ENCODE measurements at regions not wholly inside any gene's neighbourhood (a gene's known extent, or its start where the extent isn't known, plus 50 kb on each side); places are given as distances from the start of the nearest gene placed in this dataset.

GRCh38 chr16:73369851-73370250, 321.9 kb upstream of the ZFHX3 start:
- H4K20me1 ChIP-seq (ENCODE audit: control insufficient read depth, insufficient read depth), result no peaks in the 10 kb centered on the region
- ChIA-PET CTCF (no interaction called here), POLR2A (no interaction called here), SMC1A (ENCODE audit: uncharacterized antibody, unreplicated experiment) (no interaction called here), RAD21 (ENCODE audit: unreplicated experiment) (no interaction called here)
- no peak for TF ChIP-seq ZSCAN29 (IDR thresholded peaks at IDR 0.05)
- no peaks in the 10 kb centered on the region for H3K4me1 ChIP-seq (ENCODE audit: control insufficient read depth, insufficient read depth, low read length)
- no peaks in the 10 kb centered on the region; a peak in 1 of 4 replicates for H3K27me3 ChIP-seq (replicated peaks in 1 of 2; ENCODE audit: control insufficient read depth in 2 of 2, insufficient read depth in 2 of 2, low read length in 1 of 2)
- H3K4me2 ChIP-seq (ENCODE audit: control insufficient read depth, insufficient read depth), result no peak overlapping the region
- BruUV-seq (replicated peaks), result no TSS peak
- H3K9me3 ChIP-seq (replicated peaks; ENCODE audit: control insufficient read depth, insufficient read depth, low read length), result no peaks in the 10 kb centered on the region
- FAIRE-seq (no peak), DNase-seq (ENCODE audit: low read depth, low spot score) (no peak), ATAC-seq (no peak)
- no peak overlapping the region for H3K27ac ChIP-seq (ENCODE audit: control insufficient read depth, insufficient read depth)
- no peaks in the 10 kb centered on the region for H3K79me2 ChIP-seq (ENCODE audit: control insufficient read depth, insufficient read depth, low read length)
- no peaks in the 10 kb centered on the region for H3K36me3 ChIP-seq (ENCODE audit: control insufficient read depth in 2 of 2, insufficient read depth in 2 of 2, low read length in 1 of 2)
- 31% methylated on average over 3 of the region's 3 CpGs for whole genome bisulfite sequencing (ENCODE audit: insufficient coverage, insufficient replicate concordance, low lambda C conversion rate, missing lambda C conversion rate)
- H3K9ac ChIP-seq (ENCODE audit: control insufficient read depth, insufficient read depth, low read length), result no peak overlapping the region
- intact Hi-C loops (cut with micrococcal nuclease; ENCODE audit: unreplicated experiment) (no loop called here), in situ Hi-C loops (cut with MboI) (no loop called here)
- H2AFZ ChIP-seq (ENCODE audit: control insufficient read depth, low read depth, low read length), result no peak overlapping the region
- H3K4me3 ChIP-seq, result no peak overlapping the region

GRCh38 chr16:73368715-73369114, 320.8 kb upstream of the ZFHX3 start:
- intact Hi-C loops (cut with micrococcal nuclease; ENCODE audit: unreplicated experiment), result no loop called here
- no peak for TF ChIP-seq PBX3 (IDR thresholded peaks at IDR 0.05; ENCODE audit: insufficient replicate concordance, low read depth, low read length)
- DNase-seq (ENCODE audit: low read depth, low spot score), result no peak
- no peak overlapping the region for H2AFZ ChIP-seq (ENCODE audit: control insufficient read depth, low read depth, low read length)
- no peak overlapping the region for H3K9ac ChIP-seq (ENCODE audit: control insufficient read depth, insufficient read depth, low read length)
- RAD21 ChIA-PET (ENCODE audit: unreplicated experiment), result interaction anchor here (0.6 kb wide), 1 partner anchor 1216 kb away, joined by 5 read pairs; no protein-coding TSS in a partner anchor
- no peaks in the 10 kb centered on the region for H3K79me2 ChIP-seq (ENCODE audit: control insufficient read depth, insufficient read depth, low read length)
- BruUV-seq (replicated peaks), result no TSS peak
- ATAC-seq, result no peak
- CTCF ChIA-PET, result no interaction called here
- H3K4me3 ChIP-seq, result no peak overlapping the region
- H3K27me3 ChIP-seq (replicated peaks in 1 of 2; ENCODE audit: control insufficient read depth in 2 of 2, insufficient read depth in 2 of 2, low read length in 1 of 2), result no peaks in the 10 kb centered on the region; a peak in 1 of 4 replicates
- H3K4me1 ChIP-seq (ENCODE audit: control insufficient read depth, insufficient read depth, low read length), result no peaks in the 10 kb centered on the region
- H4K20me1 ChIP-seq (ENCODE audit: control insufficient read depth, insufficient read depth), result no peaks in the 10 kb centered on the region
- H3K36me3 ChIP-seq (ENCODE audit: control insufficient read depth in 2 of 2, insufficient read depth in 2 of 2, low read length in 1 of 2), result no peaks in the 10 kb centered on the region
- POLR2A ChIA-PET, result no interaction called here
- FAIRE-seq, result no peak
- 8% methylated on average over 4 of the region's 4 CpGs for WGBS (ENCODE audit: insufficient coverage, insufficient replicate concordance, low lambda C conversion rate, missing lambda C conversion rate)
- H3K9me3 ChIP-seq (replicated peaks; ENCODE audit: control insufficient read depth, insufficient read depth, low read length), result no peaks in the 10 kb centered on the region
- H3K4me2 ChIP-seq (ENCODE audit: control insufficient read depth, insufficient read depth), result no peak overlapping the region
- H3K27ac ChIP-seq (ENCODE audit: control insufficient read depth, insufficient read depth), result no peak overlapping the region
- in situ Hi-C loops (cut with MboI), result no loop called here
- SMC1A ChIA-PET (ENCODE audit: uncharacterized antibody, unreplicated experiment), result no interaction called here
